ENCODE measurements at regions not wholly inside any gene's neighbourhood (a gene's known extent, or its start where the extent isn't known, plus 50 kb on each side); places are given as distances from the start of the nearest gene placed in this dataset.
"Not testable (repeated sequence)": the region's sequence is repeated elsewhere in the genome, so short reads cannot be mapped to it uniquely, and the experiment has no call there.

- ATAC-seq (no peak), DNase-seq (no peak)
Observed at GRCh38 chr12:19666070-19666469, 226.8 kb downstream of the AEBP2 start.

- ATAC-seq, result no peak
- no peak for DNase-seq
Observed at GRCh38 chr12:19669793-19670192, 230.5 kb downstream of the AEBP2 start.

GRCh38 chr12:19671695-19672094 is 232.4 kb downstream of the AEBP2 start:
- ATAC-seq, result no peak

GRCh38 chr12:19674437-19674836 is 235.1 kb downstream of the AEBP2 start:
- ATAC-seq, result no peak
- no peak for DNase-seq

More at GRCh38 chr12:19671695-19672094, 232.4 kb downstream of the AEBP2 start:
- DNase-seq, result no peak

GRCh38 chr12:19675361-19675760 is 236.1 kb downstream of the AEBP2 start:
- peak; percentile 97 for ATAC-seq
- no peak for DNase-seq

- ATAC-seq, result peak; percentile 45
- DNase-seq, result not testable (repeated sequence)
Observed at GRCh38 chr12:19678501-19678900, 239.2 kb downstream of the AEBP2 start.

- ATAC-seq (no peak), DNase-seq (no peak)
Observed at GRCh38 chr12:19681007-19681406, 241.7 kb downstream of the AEBP2 start.

- no peak for DNase-seq
- no peak for ATAC-seq
Observed at GRCh38 chr12:19683178-19683927, 244.1 kb downstream of the AEBP2 start.

GRCh38 chr12:19687371-19687770 is 248.1 kb downstream of the AEBP2 start:
- ATAC-seq (no peak), DNase-seq (no peak)

- ATAC-seq (no peak), DNase-seq (no peak)
Observed at GRCh38 chr12:19688532-19688931, 249.2 kb downstream of the AEBP2 start.

GRCh38 chr12:19689226-19689625 is 249.9 kb downstream of the AEBP2 start:
- no peak for ATAC-seq
- DNase-seq, result no peak

- DNase-seq (no peak), ATAC-seq (no peak)
Observed at GRCh38 chr12:19689801-19690472, 250.6 kb downstream of the AEBP2 start.

GRCh38 chr12:19692091-19692490 is 252.8 kb downstream of the AEBP2 start:
- ATAC-seq, result no peak
- DNase-seq, result no peak

- DNase-seq, result no peak
- no peak for ATAC-seq
Observed at GRCh38 chr12:19692566-19692965, 253.3 kb downstream of the AEBP2 start.

GRCh38 chr12:19694627-19695026 is 255.3 kb downstream of the AEBP2 start:
- no peak for DNase-seq
- ATAC-seq, result peak; percentile 52

GRCh38 chr12:19695244-19696098 is 256.2 kb downstream of the AEBP2 start:
- ATAC-seq, result no peak
- no peak for DNase-seq

GRCh38 chr12:19700969-19701368 is 261.7 kb downstream of the AEBP2 start:
- DNase-seq (no peak), ATAC-seq (peak; percentile 6)

- DNase-seq (no peak), ATAC-seq (no peak)
Observed at GRCh38 chr12:19704966-19705365, 265.7 kb downstream of the AEBP2 start.

GRCh38 chr12:19706936-19707335 is 267.6 kb downstream of the AEBP2 start:
- no peak for DNase-seq

GRCh38 chr12:19707948-19708409 is 268.7 kb downstream of the AEBP2 start:
- ATAC-seq (no peak), DNase-seq (no peak)

More at GRCh38 chr12:19706936-19707335, 267.6 kb downstream of the AEBP2 start:
- ATAC-seq, result no peak

- no peak for ATAC-seq
Observed at GRCh38 chr12:19709889-19710288, 270.6 kb downstream of the AEBP2 start.

More at GRCh38 chr12:19709889-19710288, 270.6 kb downstream of the AEBP2 start:
- DNase-seq, result no peak
